ENCODE measurements at regions not wholly inside any gene's neighbourhood (a gene's known extent, or its start where the extent isn't known, plus 50 kb on each side); places are given as distances from the start of the nearest gene placed in this dataset.

- Mint-ChIP-seq H3K27ac (ENCODE audit: unreplicated experiment) (no peak overlapping the region), H3K4me3 (ENCODE audit: low read depth, unreplicated experiment) (no peak overlapping the region), H3K36me3 (ENCODE audit: insufficient read depth, unreplicated experiment) (no peaks in the 10 kb centered on the region), H3K4me1 (ENCODE audit: low read depth, unreplicated experiment) (no peaks in the 10 kb centered on the region), H3K27me3 (ENCODE audit: unreplicated experiment) (no peaks in the 10 kb centered on the region), H3K9me3 (ENCODE audit: low read depth, unreplicated experiment) (no peaks in the 10 kb centered on the region)
- BruUV-seq (replicated peaks), result no TSS peak
- DNase-seq, result no peak
- CTCF ChIA-PET, result no interaction called here
- intact Hi-C loops (cut with micrococcal nuclease; ENCODE audit: unreplicated experiment), result no loop called here
- TF ChIP-seq CTCF (IDR thresholded peaks at IDR 0.05; ENCODE audit: unreplicated experiment), result no peak
These were observed 301.2 kb upstream of the E2F7 start for GRCh38 chr12:77366616-77367015.

GRCh38 chr12:77364400-77364799 is 299.0 kb upstream of the E2F7 start:
- CTCF ChIA-PET, result no interaction called here
- no TSS peak for BruUV-seq (replicated peaks)
- no peak for TF ChIP-seq CTCF (IDR thresholded peaks at IDR 0.05; ENCODE audit: unreplicated experiment)

GRCh38 chr12:77362509-77363210 is 297.3 kb upstream of the E2F7 start:
- H3K4me3 Mint-ChIP-seq (ENCODE audit: low read depth, unreplicated experiment), result no peak overlapping the region
- no peaks in the 10 kb centered on the region for H3K9me3 Mint-ChIP-seq (ENCODE audit: low read depth, unreplicated experiment)
- no peak for TF ChIP-seq CTCF (IDR thresholded peaks at IDR 0.05; ENCODE audit: unreplicated experiment)
- no peaks in the 10 kb centered on the region for H3K4me1 Mint-ChIP-seq (ENCODE audit: low read depth, unreplicated experiment)
- no peak overlapping the region for H3K27ac Mint-ChIP-seq (ENCODE audit: unreplicated experiment)
- H3K36me3 Mint-ChIP-seq (ENCODE audit: insufficient read depth, unreplicated experiment), result no peaks in the 10 kb centered on the region
- no peak for DNase-seq
- intact Hi-C loops (cut with micrococcal nuclease; ENCODE audit: unreplicated experiment), result no loop called here
- no TSS peak for BruUV-seq (replicated peaks)
- CTCF ChIA-PET, result no interaction called here
- H3K27me3 Mint-ChIP-seq (ENCODE audit: unreplicated experiment), result no peaks in the 10 kb centered on the region

More at GRCh38 chr12:77364400-77364799, 299.0 kb upstream of the E2F7 start:
- no peak overlapping the region for H3K27ac Mint-ChIP-seq (ENCODE audit: unreplicated experiment)
- H3K4me3 Mint-ChIP-seq (ENCODE audit: low read depth, unreplicated experiment), result no peak overlapping the region
- DNase-seq, result no peak
- H3K36me3 Mint-ChIP-seq (ENCODE audit: insufficient read depth, unreplicated experiment), result no peaks in the 10 kb centered on the region
- no peaks in the 10 kb centered on the region for H3K9me3 Mint-ChIP-seq (ENCODE audit: low read depth, unreplicated experiment)
- no peaks in the 10 kb centered on the region for H3K4me1 Mint-ChIP-seq (ENCODE audit: low read depth, unreplicated experiment)
- no peaks in the 10 kb centered on the region for H3K27me3 Mint-ChIP-seq (ENCODE audit: unreplicated experiment)
- intact Hi-C loops (cut with micrococcal nuclease; ENCODE audit: unreplicated experiment), result no loop called here

GRCh38 chr12:77357655-77358054 is 292.3 kb upstream of the E2F7 start:
- Mint-ChIP-seq H3K4me1 (ENCODE audit: low read depth, unreplicated experiment) (no peaks in the 10 kb centered on the region), H3K36me3 (ENCODE audit: insufficient read depth, unreplicated experiment) (no peaks in the 10 kb centered on the region), H3K4me3 (ENCODE audit: low read depth, unreplicated experiment) (no peak overlapping the region), H3K27me3 (ENCODE audit: unreplicated experiment) (no peaks in the 10 kb centered on the region), H3K27ac (ENCODE audit: unreplicated experiment) (no peak overlapping the region), H3K9me3 (ENCODE audit: low read depth, unreplicated experiment) (no peaks in the 10 kb centered on the region)
- no peak for DNase-seq
- CTCF ChIA-PET, result no interaction called here
- TF ChIP-seq CTCF (IDR thresholded peaks at IDR 0.05; ENCODE audit: unreplicated experiment), result no peak
- no TSS peak for BruUV-seq (replicated peaks)
- intact Hi-C loops (cut with micrococcal nuclease; ENCODE audit: unreplicated experiment), result no loop called here
